SK-N-SH (cell line): ENCODE measurements at regions not wholly inside any gene's neighbourhood (a gene's known extent, or its start where the extent isn't known, plus 50 kb on each side); places are given as distances from the start of the nearest gene placed in this dataset.

Source experiments
- CTCF ChIA-PET: fragments of 300-600, 350-600 bp; formaldehyde crosslinking; extraction: SDS; loops from one replicate; lab custom pipeline; 2021; lab: Yijun Ruan, JAX
- POLR2A ChIA-PET: fragments of 350-600 bp; sonication (Branson Sonifier 250); formaldehyde crosslinking; extraction: SDS; loops from one replicate; lab custom pipeline; 2020; ENCODE audit warnings: antibody characterized with exemption, inconsistent platforms; lab: Yijun Ruan, JAX
- DNase-seq: peaks from one replicate; pipeline ENCODE4 v3.0.0; 2012
- H2AFZ ChIP-seq: fragments of 200-600 bp; sonication (generic); 2 replicates; pipeline ENCODE4 v1.8.1; 2016; ENCODE audit warnings: antibody characterized with exemption, mild to moderate bottlenecking, low read depth
- H3F3A ChIP-seq: fragments of 200-600 bp; sonication (generic); replicated peaks from 2 replicates; pipeline ENCODE3; 2016; ENCODE audit warnings: antibody characterized with exemption, mild to moderate bottlenecking; ENCODE audit not compliant: insufficient read depth
- H3K27ac ChIP-seq, 2 experiments: fragments of 200-500 bp in 1 of 2; fragments of 200-600 bp in 1 of 2; sonication (Bioruptor generic) in 1 of 2; sonication (generic), shearing (Covaris generic) in 1 of 2; 2 replicates each; pipeline versions ENCODE4 v1.5.1 to v1.6.1; 2014 to 2016; ENCODE audit warnings: low read depth in 2 of 2, inconsistent platforms in 1 of 2, low read length in 1 of 2, mild to moderate bottlenecking in 1 of 2, mixed read lengths in 1 of 2
- H3K27me3 ChIP-seq: fragments of 200-600 bp; sonication (generic), shearing (Covaris generic); 2 replicates; pipeline ENCODE4 v1.6.1; 2016; ENCODE audit warnings: mixed run types; ENCODE audit not compliant: insufficient read depth
- H3K36me3 ChIP-seq, 2 experiments: fragments of 200-500 bp in 1 of 2; fragments of 200-600 bp in 1 of 2; sonication (Bioruptor generic) in 1 of 2; sonication (generic) in 1 of 2; replicated peaks in 1 of 2; 2 replicates each; pipeline versions ENCODE3 to v1.5.1; 2014 to 2016; ENCODE audit warnings: low read length in 1 of 2, mild to moderate bottlenecking in 1 of 2; ENCODE audit not compliant: insufficient read depth in 2 of 2, control insufficient read depth in 1 of 2
- H3K4me1 ChIP-seq, 2 experiments: fragments of 200-500 bp in 1 of 2; fragments of 200-600 bp in 1 of 2; sonication (Bioruptor generic) in 1 of 2; sonication (generic), shearing (Covaris generic) in 1 of 2; 2 replicates each; pipeline versions ENCODE4 v1.5.1 to v1.6.1; 2014 to 2016; ENCODE audit warnings: low read depth in 1 of 2, low read length in 1 of 2, mixed run types in 1 of 2; ENCODE audit not compliant: insufficient read depth in 2 of 2, control insufficient read depth in 1 of 2
- H3K4me2 ChIP-seq: fragments of 200-600 bp; sonication (generic), shearing (Covaris generic); 2 replicates; pipeline ENCODE4 v1.6.1; 2017; ENCODE audit warnings: mixed run types
- H3K4me3 ChIP-seq, 2 experiments: fragments of 200-500 bp in 1 of 2; fragments of 200-600 bp in 1 of 2; sonication (Bioruptor generic) in 1 of 2; sonication (generic), shearing (Covaris generic) in 1 of 2; 2 replicates each; pipeline versions ENCODE4 v1.5.1 to v1.8.1; 2014 to 2016; ENCODE audit warnings: low read depth in 2 of 2, inconsistent platforms in 1 of 2, low read length in 1 of 2, mild to moderate bottlenecking in 1 of 2, mixed read lengths in 1 of 2, moderate library complexity in 1 of 2
- H3K79me2 ChIP-seq: fragments of 200-600 bp; sonication (generic); 2 replicates; pipeline ENCODE4 v1.8.1; 2017; ENCODE audit warnings: mild to moderate bottlenecking; ENCODE audit not compliant: insufficient read depth
- H3K9ac ChIP-seq: fragments of 200-600 bp; sonication (generic); 2 replicates; pipeline ENCODE4 v1.6.1; 2017; ENCODE audit warnings: mixed run types
- H3K9me2 ChIP-seq: fragments of 200-600 bp; sonication (generic); 2 replicates; pipeline ENCODE4 v1.6.1; 2017; ENCODE audit warnings: mixed run types
- H3K9me3 ChIP-seq: fragments of 200-600 bp; sonication (generic); 2 replicates; pipeline ENCODE4 v1.6.1; 2017; ENCODE audit warnings: mixed run types, mild to moderate bottlenecking, moderate library complexity
- H4K20me1 ChIP-seq: fragments of 200-600 bp; sonication (generic); 2 replicates; pipeline ENCODE4 v1.6.1; 2017; ENCODE audit warnings: mild to moderate bottlenecking, mixed run types; ENCODE audit not compliant: insufficient read depth
- EZH2phosphoT487 ChIP-seq: fragments of 200-600 bp; sonication (generic); IDR thresholded peaks from 2 replicates; pipeline ENCODE4 v1.6.1; 2017; ENCODE audit warnings: low read depth, mixed run types, mild to moderate bottlenecking, antibody characterized with exemption, moderate library complexity, borderline replicate concordance
- FOXM1 ChIP-seq: IDR thresholded peaks from 2 replicates; pipeline ENCODE4 v1.4.0; 2012; ENCODE audit warnings: low read depth, mild to moderate bottlenecking
- JUND ChIP-seq: IDR thresholded peaks from 2 replicates; pipeline ENCODE4 v1.4.0; 2012
- MAX ChIP-seq: IDR thresholded peaks from 2 replicates; pipeline ENCODE4 v1.4.0; 2012; ENCODE audit warnings: low read depth
- RAD21 ChIP-seq: IDR thresholded peaks from 2 replicates; pipeline ENCODE4 v1.6.1; 2012; ENCODE audit warnings: mild to moderate bottlenecking, low read length
- REST ChIP-seq: IDR thresholded peaks from 2 replicates; pipeline ENCODE4 v1.6.1; 2012; ENCODE audit warnings: mild to moderate bottlenecking, low read depth, low read length, moderate library complexity
- RFX5 ChIP-seq: IDR thresholded peaks from 2 replicates; pipeline ENCODE4 v1.6.1; 2012; ENCODE audit warnings: mild to moderate bottlenecking, improper control_type of control experiment, low read length
- TAF1 ChIP-seq: IDR thresholded peaks from 2 replicates; pipeline ENCODE4 v1.6.1; 2012; ENCODE audit warnings: low read depth, mild to moderate bottlenecking, low read length, moderate library complexity, borderline replicate concordance
- TCF12 ChIP-seq: IDR thresholded peaks from 2 replicates; pipeline ENCODE4 v1.4.0; 2012
- USF1 ChIP-seq: IDR thresholded peaks from 2 replicates; pipeline ENCODE4 v1.4.0; 2012; ENCODE audit warnings: low read depth, borderline replicate concordance
- YY1 ChIP-seq: IDR thresholded peaks from 2 replicates; pipeline ENCODE4 v1.4.0; 2012; ENCODE audit warnings: low read depth, mild to moderate bottlenecking
- ZBTB33 ChIP-seq: IDR thresholded peaks from 2 replicates; pipeline ENCODE4 v1.4.0; 2012; ENCODE audit warnings: low read depth, borderline replicate concordance
- WGBS: methylation state at CpG from one replicate; pipeline ENCODE4 v1.1.6; 2017; ENCODE audit warnings: low lambda C conversion rate; 5-methylcytosine and 5-hydroxymethylcytosine counted together

- no peak for TF ChIP-seq RFX5
- TF ChIP-seq USF1 = no peak
- TF ChIP-seq FOXM1 = no peak
- TF ChIP-seq JUND = no peak
- Histone ChIP-seq H3K4me1 (no peaks in the 10 kb centered on the region), H3K27ac (no peak overlapping the region), H3K9me3 (no peaks in the 10 kb centered on the region), H3K4me3 (no peak overlapping the region), H3K9ac (no peak overlapping the region), H3K36me3 (no peaks in the 10 kb centered on the region), H2AFZ (peak overlapping the region; percentile 13; the same call in 1 of the 2 replicates), H3K79me2 (no peaks in the 10 kb centered on the region), H3K4me2 (no peak overlapping the region), H3K27me3 (no peaks in the 10 kb centered on the region), H4K20me1 (no peaks in the 10 kb centered on the region), H3F3A (no peaks in the 10 kb centered on the region), H3K9me2 (no peaks in the 10 kb centered on the region)
- 71% methylated on average over 9 of the region's 9 CpGs for WGBS
- DNase-seq = no peak
- CTCF ChIA-PET = interaction anchor here (0.6 kb wide), 1 partner anchor 916 kb away, joined by 3 read pairs; no protein-coding TSS in a partner anchor
- POLR2A ChIA-PET = no interaction called here
Observed at GRCh38 chr18:68548904-68549870, 165.7 kb downstream of the TMX3 start.

- ChIA-PET POLR2A (no interaction called here), CTCF (interaction anchor here (1.5 to 1.6 kb wide), 2 partner anchors 9 to 10 kb away, joined by 3 read pairs; no protein-coding TSS in a partner anchor)
- no peak for TF ChIP-seq TCF12
- TF ChIP-seq ZBTB33 = no peak
- TF ChIP-seq MAX = no peak
- no peak for DNase-seq
- Histone ChIP-seq H3K27me3 (no peaks in the 10 kb centered on the region), H3K9ac (no peak overlapping the region), H3K4me1 (no peaks in the 10 kb centered on the region), H3K9me2 (no peaks in the 10 kb centered on the region), H3K79me2 (no peaks in the 10 kb centered on the region), H3K4me3 (no peak overlapping the region), H3F3A (no peaks in the 10 kb centered on the region), H3K36me3 (no peaks in the 10 kb centered on the region), H2AFZ (no peak overlapping the region), H4K20me1 (no peaks in the 10 kb centered on the region), H3K4me2 (no peak overlapping the region), H3K9me3 (no peaks in the 10 kb centered on the region), H3K27ac (no peak overlapping the region)
- WGBS = 78% methylated on average over 2 of the region's 2 CpGs
Observed at GRCh38 chr18:68543344-68543743, 171.6 kb downstream of the TMX3 start.

- Histone ChIP-seq H3K27me3 (no peaks in the 10 kb centered on the region), H3K4me3 (no peak overlapping the region), H3K9ac (no peak overlapping the region), H3K27ac (no peak overlapping the region), H3K9me2 (no peaks in the 10 kb centered on the region), H3K36me3 (no peaks in the 10 kb centered on the region), H3K79me2 (no peaks in the 10 kb centered on the region), H3F3A (no peaks in the 10 kb centered on the region), H4K20me1 (no peaks in the 10 kb centered on the region), H3K4me1 (no peaks in the 10 kb centered on the region), H2AFZ (no peak overlapping the region), H3K9me3 (no peaks in the 10 kb centered on the region), H3K4me2 (no peak overlapping the region)
- DNase-seq = no peak
- ChIA-PET CTCF (interaction anchor here (1.5 to 1.6 kb wide), 2 partner anchors 8 to 9 kb away, joined by 3 read pairs; no protein-coding TSS in a partner anchor), POLR2A (no interaction called here)
- WGBS = 58% methylated on average over 1 of the region's 1 CpG
- TF ChIP-seq RAD21 (no peak), EZH2phosphoT487 (no peak), TAF1 (no peak), REST (no peak), YY1 (no peak)
Observed at GRCh38 chr18:68542846-68543245, 172.1 kb downstream of the TMX3 start.
